ENCODE measurements at regions not wholly inside any gene's neighbourhood (a gene's known extent, or its start where the extent isn't known, plus 50 kb on each side); places are given as distances from the start of the nearest gene placed in this dataset.

- Histone ChIP-seq H4K20me1 (ENCODE audit: control insufficient read depth, extremely low read depth, insufficient read depth, low read length) (no peaks in the 10 kb centered on the region), H3K27ac (ENCODE audit: control insufficient read depth, insufficient read depth, low read length) (no peak overlapping the region), H3K4me1 (ENCODE audit: control insufficient read depth, extremely low read depth, insufficient read depth, low read length) (no peaks in the 10 kb centered on the region), H3K9me1 (ENCODE audit: control insufficient read depth, extremely low read depth, insufficient read depth, low read length) (no peaks in the 10 kb centered on the region), H3K9ac (ENCODE audit: control insufficient read depth, extremely low read depth, insufficient read depth, low read length) (no peak overlapping the region), H3K36me3 (ENCODE audit: control insufficient read depth in 2 of 2, extremely low read depth in 1 of 2, insufficient read depth in 2 of 2, low read length in 2 of 2) (no peaks in the 10 kb centered on the region), H3K4me2 (ENCODE audit: control insufficient read depth, extremely low read depth, insufficient read depth, low read depth, low read length) (no peak overlapping the region), H3K9me3 (ENCODE audit: control insufficient read depth, low read depth, low read length) (no peaks in the 10 kb centered on the region), H2AFZ (ENCODE audit: control insufficient read depth, low read length) (no peak overlapping the region), H3K27me3 (ENCODE audit: control insufficient read depth, extremely low read depth, insufficient read depth, low read length) (no peaks in the 10 kb centered on the region), H3K79me2 (ENCODE audit: control insufficient read depth, insufficient read depth, low read length) (no peaks in the 10 kb centered on the region), H3K4me3 (ENCODE audit: control insufficient read depth in 2 of 3, extremely low read depth in 1 of 3, insufficient read depth in 2 of 3, low read depth in 1 of 3, low read length in 3 of 3) (no peak overlapping the region)
- dilution Hi-C loops (cut with MboI; ENCODE audit: extremely low pct_ligation_motif_present, low sequenced_read_pairs): no loop called here
- no peak for FAIRE-seq
- no peak for DNase-seq (ENCODE audit: low read depth, low spot score)
- TF ChIP-seq CTCF (optimal IDR thresholded peaks at IDR 0.05 in 1 of 3, IDR thresholded peaks at IDR 0.05 in 1 of 3, conservative IDR thresholded peaks at IDR 0.05 in 1 of 3; ENCODE audit: extremely low read depth in 1 of 3, insufficient read depth in 2 of 3, low read length in 3 of 3) (no peak), EZH2 (IDR thresholded peaks at IDR 0.05; ENCODE audit: low read length) (no peak)
Observed at GRCh38 chr20:22502731-22503191, 81.6 kb downstream of the FOXA2 start.

- dilution Hi-C loops (cut with MboI; ENCODE audit: extremely low pct_ligation_motif_present, low sequenced_read_pairs): no loop called here
- no peak for DNase-seq (ENCODE audit: low read depth, low spot score)
- no peaks in the 10 kb centered on the region for H3K9me3 ChIP-seq (ENCODE audit: control insufficient read depth, low read depth, low read length)
- H3K36me3 ChIP-seq (ENCODE audit: control insufficient read depth in 2 of 2, extremely low read depth in 1 of 2, insufficient read depth in 2 of 2, low read length in 2 of 2): no peaks in the 10 kb centered on the region
- H2AFZ ChIP-seq (ENCODE audit: control insufficient read depth, low read length): no peak overlapping the region
- TF ChIP-seq CTCF (optimal IDR thresholded peaks at IDR 0.05 in 1 of 3, IDR thresholded peaks at IDR 0.05 in 1 of 3, conservative IDR thresholded peaks at IDR 0.05 in 1 of 3; ENCODE audit: extremely low read depth in 1 of 3, insufficient read depth in 2 of 3, low read length in 3 of 3) (no peak), EZH2 (IDR thresholded peaks at IDR 0.05; ENCODE audit: low read length) (no peak)
- H3K79me2 ChIP-seq (ENCODE audit: control insufficient read depth, insufficient read depth, low read length): no peaks in the 10 kb centered on the region
- H3K9me1 ChIP-seq (ENCODE audit: control insufficient read depth, extremely low read depth, insufficient read depth, low read length): no peaks in the 10 kb centered on the region
- no peaks in the 10 kb centered on the region for H3K27me3 ChIP-seq (ENCODE audit: control insufficient read depth, extremely low read depth, insufficient read depth, low read length)
- FAIRE-seq: no peak
- H3K4me3 ChIP-seq (ENCODE audit: control insufficient read depth in 2 of 3, extremely low read depth in 1 of 3, insufficient read depth in 2 of 3, low read depth in 1 of 3, low read length in 3 of 3): no peak overlapping the region
- H4K20me1 ChIP-seq (ENCODE audit: control insufficient read depth, extremely low read depth, insufficient read depth, low read length): no peaks in the 10 kb centered on the region
- no peak overlapping the region for H3K9ac ChIP-seq (ENCODE audit: control insufficient read depth, extremely low read depth, insufficient read depth, low read length)
- no peak overlapping the region for H3K27ac ChIP-seq (ENCODE audit: control insufficient read depth, insufficient read depth, low read length)
- H3K4me1 ChIP-seq (ENCODE audit: control insufficient read depth, extremely low read depth, insufficient read depth, low read length): no peaks in the 10 kb centered on the region
- H3K4me2 ChIP-seq (ENCODE audit: control insufficient read depth, extremely low read depth, insufficient read depth, low read depth, low read length): no peak overlapping the region
Observed at GRCh38 chr20:22501566-22502344, 82.6 kb downstream of the FOXA2 start.
